ENCODE measurements at regions not wholly inside any gene's neighbourhood (a gene's known extent, or its start where the extent isn't known, plus 50 kb on each side); places are given as distances from the start of the nearest gene placed in this dataset.

DNA sequence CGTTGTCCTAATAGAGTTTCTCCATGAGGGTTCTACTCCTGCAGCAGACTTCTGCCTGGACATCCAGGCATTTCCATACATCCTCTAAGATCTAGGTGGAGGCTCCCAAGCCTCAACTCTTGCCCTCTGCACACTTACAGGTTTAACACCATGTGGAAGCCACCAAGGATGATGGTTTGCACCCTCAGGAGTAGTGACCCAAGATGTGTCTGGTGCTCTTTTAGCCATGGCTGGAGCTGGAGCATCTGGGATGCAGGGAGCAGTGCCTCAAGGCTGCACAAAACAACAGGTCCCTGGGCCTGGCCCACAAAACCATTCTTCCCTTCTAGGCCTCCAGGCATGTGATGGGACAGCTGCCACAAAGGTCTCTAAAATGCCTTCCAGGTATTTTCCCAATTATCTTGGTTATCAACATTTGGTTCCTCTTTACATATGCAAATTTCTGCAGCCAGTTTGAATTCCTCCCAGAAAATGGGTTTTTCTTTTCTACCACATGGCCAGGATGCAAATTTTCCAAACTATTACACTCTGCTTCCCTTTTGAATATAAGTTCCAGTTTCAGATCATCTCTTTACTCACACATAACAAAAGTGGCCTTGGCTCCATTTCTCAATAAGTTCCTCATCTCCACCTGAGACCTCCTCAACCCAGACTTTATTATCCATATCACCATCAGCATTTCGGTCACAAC is 69.5 kb upstream of the GNAZ start:
- DNase-seq: no peak

DNA sequence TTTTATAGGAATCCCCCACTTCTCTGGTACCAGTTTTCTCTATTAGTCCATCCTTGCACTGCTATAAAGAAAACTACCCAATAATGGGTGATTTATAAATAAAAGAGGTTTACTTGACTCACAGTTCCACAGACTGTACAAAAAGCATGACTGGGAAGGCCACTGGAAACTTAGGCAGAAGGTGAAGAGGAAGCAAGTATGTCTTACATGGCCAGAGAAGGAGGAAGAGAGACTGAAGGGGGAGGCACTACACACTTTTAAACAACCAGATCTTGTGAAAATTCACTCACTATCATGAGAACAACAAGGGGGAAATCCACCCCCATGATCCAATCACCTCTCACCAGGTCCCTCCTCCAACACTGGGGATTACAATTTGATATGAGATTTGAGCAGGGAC is 68.9 kb upstream of the GNAZ start:
- DNase-seq: no peak

DNA sequence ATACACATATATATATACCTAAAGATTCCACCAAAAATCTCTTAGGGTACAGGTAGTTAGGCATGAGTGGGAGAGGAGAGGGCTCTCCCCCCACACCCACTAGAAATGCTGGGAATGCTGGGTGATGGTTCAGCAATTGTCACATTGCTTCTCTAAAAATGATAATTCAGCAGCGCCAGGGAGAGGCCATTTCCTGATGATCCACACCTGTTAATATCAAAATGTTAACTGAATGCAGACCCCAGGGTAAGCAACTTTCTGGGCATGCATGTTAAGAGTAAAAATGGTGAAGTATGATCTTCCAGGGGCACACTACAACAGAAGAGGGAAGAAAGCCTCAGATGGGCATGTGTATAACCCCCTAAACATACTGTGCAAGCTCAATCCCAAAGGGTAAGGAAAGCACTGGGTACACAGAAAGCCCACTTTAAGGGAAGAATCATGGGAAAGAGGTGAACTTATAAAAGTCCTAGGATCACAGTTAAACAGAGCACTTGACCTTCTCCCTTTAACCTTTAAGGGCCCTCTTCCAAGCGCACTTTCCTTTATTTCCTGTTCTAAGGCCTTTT is 67.6 kb upstream of the GNAZ start:
- DNase-seq: no peak

GRCh38 chr22:23007823-23008222 is 62.5 kb upstream of the GNAZ start:
- DNase-seq: no peak

DNA sequence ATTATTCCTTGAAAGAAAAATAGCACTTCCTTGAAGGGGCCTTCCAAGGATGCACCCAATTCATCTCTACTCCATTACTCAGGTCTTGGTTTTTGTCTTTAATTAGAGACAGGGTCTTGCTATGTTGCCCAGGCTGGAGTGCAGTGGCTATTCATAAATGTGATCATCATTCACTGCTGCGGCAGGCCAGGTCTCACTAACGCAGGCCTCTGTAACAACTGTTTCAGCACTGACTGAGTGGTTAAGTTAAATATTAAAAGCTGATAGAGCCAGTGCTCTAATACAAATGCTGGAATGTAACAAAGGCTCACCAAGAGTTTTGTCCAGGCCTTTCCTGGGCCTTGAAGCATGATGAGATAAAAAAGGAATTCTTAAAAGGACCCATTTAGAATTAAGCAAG is 61.4 kb upstream of the GNAZ start:
- no peak for DNase-seq

All from KG1 (cell line).